ENCODE measurements at regions not wholly inside any gene's neighbourhood (a gene's known extent, or its start where the extent isn't known, plus 50 kb on each side); places are given as distances from the start of the nearest gene placed in this dataset.

DNA sequence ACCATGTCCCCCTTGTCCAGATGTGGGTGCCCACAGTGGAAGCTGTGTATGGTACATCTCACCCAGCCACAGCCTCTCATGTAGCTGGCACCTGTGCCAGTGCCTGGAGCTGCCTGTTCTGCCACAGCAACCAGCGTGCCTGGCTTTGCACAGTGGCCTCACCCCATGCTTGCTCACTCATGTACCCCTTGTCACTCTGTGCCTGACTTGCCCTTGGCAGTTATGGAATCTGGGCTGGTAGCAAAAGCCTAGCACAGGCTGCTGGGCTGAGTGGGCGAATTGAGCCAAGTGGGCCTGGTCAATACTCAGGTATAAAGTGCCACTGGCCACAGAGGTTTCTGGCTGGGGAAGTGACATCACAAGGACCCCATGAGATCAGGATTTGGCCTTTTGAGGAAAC lies 264.2 kb downstream of the INSC start:
- no peak for DNase-seq (ENCODE audit: low read depth in 2 of 3, low spot score in 1 of 3)

DNA sequence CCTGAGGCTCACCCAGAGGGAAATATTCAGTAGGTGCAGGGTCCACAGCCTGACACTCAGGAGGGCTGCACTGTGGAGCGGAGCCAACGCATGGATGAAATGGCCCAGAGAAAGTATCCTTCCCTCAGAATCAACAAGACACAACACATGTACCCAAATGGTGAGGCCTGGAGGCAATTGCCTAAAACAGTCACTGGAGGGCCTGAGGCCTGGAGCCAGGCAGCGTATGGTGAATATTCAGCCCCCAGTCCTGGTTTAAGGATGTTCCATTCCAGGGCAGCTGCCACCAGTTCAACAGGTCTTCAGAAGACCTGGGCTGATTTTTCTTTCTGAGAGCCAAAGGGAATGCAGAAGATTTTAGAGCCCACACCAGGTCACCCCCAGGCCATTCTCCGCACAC lies 264.8 kb downstream of the INSC start:
- no peak for DNase-seq (ENCODE audit: low read depth in 2 of 3, low spot score in 1 of 3)

DNA sequence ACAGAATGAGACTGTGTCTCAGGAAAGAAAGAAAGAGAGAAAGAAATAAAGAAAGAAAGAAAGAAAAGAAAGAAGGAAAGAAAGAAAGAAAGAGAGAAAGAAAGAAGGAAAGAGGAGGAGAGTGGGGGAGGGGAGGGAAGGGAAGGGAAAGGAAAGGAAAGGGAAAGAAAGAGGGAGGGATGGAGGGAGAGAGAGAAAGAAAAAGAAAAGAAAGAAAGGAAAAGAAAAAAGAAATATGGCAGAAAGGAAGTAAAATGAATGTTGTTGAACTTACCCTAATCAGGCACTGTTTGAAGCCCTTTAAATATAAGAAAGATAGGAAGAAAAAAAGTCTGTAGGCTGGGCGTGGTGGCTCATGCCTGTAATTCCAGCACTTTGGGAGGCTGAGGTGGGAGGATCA lies 276.1 kb downstream of the INSC start:
- DNase-seq (ENCODE audit: low read depth in 2 of 3, low spot score in 1 of 3): no peak

DNA sequence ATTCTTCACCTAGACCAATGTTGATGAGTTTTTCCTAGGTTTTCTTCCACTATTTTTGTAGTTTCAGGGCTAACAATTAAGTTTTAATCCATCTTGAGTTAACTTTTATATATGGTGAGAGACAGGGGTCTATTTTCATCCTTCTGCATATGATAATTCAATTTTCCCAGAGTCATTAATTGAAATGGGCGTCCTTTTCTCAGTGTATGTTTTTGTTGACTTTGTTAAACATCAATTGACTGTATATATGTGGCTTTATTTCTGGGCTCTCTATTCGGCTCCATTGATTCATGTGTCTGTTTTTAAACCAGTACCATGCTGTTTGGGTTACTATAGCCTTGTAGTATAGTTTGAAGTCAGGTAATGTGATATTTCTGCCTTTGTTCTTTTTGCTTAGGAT lies 282.1 kb downstream of the INSC start:
- no peak for DNase-seq (ENCODE audit: low read depth in 2 of 3, low spot score in 1 of 3)

DNA sequence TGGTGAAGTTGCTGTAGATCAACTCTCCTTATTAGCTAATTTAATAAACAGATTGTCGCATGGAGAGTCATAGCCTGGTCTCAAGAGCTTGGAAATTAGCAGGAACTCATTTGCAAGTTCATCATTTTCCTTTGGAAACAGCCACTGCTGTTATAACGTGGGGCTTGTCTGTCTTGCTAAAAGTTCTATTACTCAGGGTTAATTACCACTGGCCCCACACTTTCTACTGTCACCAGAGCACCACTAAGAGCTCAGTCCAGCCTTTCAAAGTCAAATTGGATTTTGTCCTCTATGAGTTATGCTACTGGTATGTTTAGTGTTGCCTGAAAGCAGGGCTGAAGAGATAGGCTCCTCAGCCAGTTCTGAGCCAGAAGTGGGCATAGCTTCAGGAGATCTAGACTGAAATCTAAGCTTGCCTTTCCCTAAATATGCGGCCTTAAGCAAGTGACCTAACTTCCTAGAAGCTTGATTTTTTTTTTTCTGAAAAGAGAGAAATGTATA lies 292.2 kb downstream of the INSC start:
- no peak for DNase-seq (ENCODE audit: low read depth in 2 of 3, low spot score in 1 of 3)

DNA sequence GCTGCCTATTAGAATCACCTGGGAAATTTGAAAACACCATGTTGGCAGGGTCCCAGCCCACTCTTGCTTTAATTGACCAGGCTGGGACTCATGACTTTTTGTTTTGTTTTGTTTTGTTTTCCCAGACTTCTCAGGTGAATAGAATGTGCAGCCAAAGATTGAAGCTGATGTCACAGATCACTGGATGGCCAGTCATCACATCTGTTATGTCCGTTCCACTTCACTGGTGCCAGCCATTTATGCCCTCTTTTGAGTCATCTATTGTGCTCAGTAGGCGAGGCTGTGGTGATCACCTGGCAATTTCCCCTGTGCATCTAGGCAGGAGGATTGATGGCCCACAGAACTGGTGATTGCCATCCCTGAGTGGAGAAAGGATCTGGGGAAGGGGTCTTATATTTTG lies 297.3 kb downstream of the INSC start:
- no peak for DNase-seq (ENCODE audit: low read depth in 2 of 3, low spot score in 1 of 3)

DNA sequence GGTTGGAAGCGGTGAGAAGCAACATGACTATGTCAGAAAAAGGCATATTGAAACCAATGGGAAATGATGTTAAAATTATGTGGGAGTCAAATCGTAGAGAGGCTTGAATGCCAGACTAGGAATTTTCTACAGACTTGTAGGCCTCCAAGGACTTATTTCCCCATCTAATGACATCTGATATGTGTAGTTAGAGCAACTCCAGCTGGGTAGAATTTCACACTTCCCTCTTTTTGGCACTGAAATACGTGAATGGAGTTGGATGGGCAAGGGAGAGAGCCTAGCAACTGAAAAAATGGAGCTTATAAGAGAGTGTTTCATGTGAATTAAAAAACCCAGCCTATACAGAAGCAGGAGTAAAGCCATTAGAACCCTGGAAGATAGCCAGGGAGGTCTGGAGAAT lies 304.2 kb downstream of the INSC start:
- DNase-seq (ENCODE audit: low read depth in 2 of 3, low spot score in 1 of 3): no peak

DNA sequence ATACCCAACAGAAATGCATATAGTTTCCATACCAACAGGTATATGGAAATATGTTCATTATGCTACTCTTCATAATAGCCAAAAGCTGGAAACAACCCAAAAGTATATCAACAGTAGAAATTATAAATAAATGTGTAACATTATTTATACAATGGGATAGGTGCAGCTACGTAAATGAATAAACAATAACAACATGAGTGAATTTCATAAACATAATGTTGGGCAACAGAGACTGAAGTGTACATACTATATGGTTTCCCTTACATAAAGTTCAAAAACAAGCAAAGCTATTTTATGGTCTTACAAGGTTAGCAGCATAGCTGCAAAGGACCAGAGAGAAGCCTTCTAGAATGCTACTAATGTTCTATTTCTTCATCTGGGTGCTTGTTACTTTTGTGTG lies 305.0 kb downstream of the INSC start:
- no peak for DNase-seq (ENCODE audit: low read depth in 2 of 3, low spot score in 1 of 3)

DNA sequence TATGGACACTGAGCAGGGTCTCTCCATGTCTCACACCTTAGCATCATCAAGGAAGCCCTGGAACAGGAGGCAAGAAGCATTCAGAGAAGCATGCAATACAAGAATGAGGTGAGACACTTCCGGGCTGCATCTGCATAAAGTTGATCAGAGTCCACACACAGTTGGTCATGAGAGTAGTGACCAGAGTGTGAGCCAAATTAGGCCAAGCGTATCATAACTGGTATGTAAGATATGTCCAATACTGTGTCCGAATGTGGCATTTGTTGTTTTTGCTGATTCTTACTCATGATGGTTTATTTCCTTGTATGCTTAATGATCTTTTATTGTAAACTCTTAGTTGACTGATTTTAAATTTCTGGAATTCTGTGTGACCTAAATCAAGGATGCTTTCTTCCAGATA lies 315.7 kb downstream of the INSC start:
- no peak for DNase-seq (ENCODE audit: low read depth in 2 of 3, low spot score in 1 of 3)

DNA sequence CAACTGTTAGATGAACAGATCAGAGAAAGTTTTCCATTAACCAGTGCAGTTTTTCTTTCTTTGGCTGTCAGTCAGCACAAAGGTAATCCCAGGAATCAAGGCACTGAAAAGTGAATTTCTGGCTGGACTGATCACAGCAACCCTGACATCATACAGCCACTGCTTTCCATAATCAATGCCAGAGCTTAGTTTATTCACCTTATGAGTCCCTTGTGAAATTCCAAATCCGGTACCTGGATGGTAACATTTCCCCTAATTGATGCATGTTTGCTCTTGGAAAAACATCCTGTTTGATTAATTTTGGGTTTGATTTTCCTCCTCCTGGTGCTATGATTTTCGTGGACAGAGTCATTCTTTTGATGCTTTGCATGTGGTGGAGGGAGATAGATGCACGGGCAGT lies 319.8 kb downstream of the INSC start:
- DNase-seq (ENCODE audit: low read depth in 2 of 3, low spot score in 1 of 3): no peak

DNA sequence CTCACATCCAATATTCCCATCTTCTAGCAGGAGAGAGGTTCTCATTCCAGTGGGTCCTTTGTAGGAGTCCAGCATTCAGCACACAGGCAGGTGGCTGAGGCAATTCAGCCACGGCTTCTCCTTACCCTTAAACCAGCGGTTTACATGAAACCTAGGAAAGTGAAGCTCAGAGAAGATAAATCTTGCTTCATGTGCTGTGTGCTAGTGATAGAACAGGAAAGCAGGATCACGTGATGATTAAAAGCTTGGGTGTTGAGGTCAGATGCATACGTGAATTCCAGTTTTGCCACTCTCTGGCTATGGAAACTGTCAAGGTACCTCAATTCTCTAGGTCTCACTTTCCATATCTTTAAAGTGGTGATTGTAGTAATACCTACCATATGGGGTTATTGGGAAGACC lies 331.6 kb downstream of the INSC start:
- no peak for DNase-seq (ENCODE audit: low read depth in 2 of 3, low spot score in 1 of 3)

DNA sequence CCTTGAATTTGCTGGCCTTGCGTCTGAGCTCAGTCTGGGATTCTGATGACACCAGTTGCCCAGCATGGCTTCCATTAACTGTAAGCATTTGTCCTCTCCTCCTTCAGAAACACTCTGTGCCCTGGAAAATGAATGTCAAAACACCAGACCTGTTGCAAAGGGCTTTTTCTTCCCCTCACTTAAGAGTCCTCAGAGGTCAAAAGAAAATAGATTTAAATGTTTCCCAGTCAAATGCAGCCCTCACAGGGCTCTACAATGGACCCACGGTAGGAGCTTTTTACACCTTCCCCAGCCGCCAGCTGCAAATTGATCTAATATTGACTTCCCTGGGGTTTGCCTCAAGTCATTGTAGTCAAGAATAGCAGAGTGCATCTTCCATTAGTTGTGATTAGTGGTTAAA lies 332.2 kb downstream of the INSC start:
- DNase-seq (ENCODE audit: low read depth in 2 of 3, low spot score in 1 of 3): no peak

DNA sequence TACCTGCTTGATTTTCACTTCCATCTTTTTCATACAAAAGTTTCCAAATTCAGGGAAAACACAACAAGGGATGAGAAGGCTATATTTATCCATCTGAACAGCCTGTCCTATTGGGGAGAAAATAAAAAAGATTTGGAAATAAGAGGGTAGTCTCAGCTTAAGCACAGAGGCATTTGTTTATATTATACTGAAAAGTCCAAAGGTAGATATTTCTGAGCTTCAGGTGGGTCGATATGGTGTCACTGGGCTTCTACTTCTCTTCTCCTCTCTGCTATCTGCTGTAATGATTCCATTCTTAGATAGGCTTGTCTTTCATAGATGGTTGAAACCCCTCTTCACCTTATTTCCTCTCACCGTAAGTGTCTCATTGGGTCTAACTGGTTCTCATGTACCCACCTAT lies 337.0 kb downstream of the INSC start:
- DNase-seq (ENCODE audit: low read depth in 2 of 3, low spot score in 1 of 3): no peak

DNA sequence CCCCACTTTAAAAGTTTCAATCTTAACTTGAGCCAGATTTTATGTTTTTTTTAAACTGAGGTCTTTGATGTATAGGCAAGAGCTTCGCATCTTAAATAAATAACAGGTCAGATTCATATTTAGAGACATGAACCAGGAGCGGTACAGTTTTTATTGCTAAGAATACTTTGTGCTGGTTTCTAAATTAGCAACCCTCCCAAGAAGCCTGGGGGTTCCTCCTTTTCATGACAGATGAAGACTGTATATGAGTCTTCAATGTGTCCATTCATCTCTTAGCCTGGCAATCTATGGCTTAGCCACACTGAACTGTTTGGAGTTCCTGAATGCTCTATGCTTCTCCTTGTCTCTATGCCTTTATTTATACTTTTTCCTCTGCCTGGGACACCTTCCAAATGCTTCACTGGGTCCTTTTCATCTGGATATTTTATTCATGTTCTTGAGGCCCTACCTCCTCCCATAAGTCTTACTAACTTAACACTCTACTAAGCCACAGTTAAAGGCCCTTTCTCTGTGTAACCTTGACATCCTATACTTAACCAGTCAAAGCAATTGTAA lies 338.6 kb downstream of the INSC start:
- no peak for DNase-seq (ENCODE audit: low read depth in 2 of 3, low spot score in 1 of 3)

DNA sequence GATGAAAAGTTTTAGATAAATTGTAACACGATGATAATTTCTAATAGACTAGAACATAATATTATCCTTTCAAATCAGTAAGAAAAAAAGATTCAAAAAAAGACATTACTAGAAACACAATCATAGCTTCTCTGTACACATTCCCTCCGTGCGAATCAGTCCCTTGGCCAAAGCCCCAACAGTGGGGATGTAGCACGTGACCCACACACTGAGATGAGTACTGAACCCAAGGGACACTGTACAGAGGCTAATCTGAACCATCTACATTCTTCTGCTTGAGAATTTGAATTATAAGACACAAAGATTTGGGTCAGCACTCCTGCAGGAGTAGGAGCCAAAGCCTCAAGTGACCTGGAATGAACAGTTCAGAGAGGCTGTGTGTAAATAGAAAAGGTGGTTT lies 353.7 kb downstream of the INSC start:
- DNase-seq (ENCODE audit: low read depth in 2 of 3, low spot score in 1 of 3): no peak

DNA sequence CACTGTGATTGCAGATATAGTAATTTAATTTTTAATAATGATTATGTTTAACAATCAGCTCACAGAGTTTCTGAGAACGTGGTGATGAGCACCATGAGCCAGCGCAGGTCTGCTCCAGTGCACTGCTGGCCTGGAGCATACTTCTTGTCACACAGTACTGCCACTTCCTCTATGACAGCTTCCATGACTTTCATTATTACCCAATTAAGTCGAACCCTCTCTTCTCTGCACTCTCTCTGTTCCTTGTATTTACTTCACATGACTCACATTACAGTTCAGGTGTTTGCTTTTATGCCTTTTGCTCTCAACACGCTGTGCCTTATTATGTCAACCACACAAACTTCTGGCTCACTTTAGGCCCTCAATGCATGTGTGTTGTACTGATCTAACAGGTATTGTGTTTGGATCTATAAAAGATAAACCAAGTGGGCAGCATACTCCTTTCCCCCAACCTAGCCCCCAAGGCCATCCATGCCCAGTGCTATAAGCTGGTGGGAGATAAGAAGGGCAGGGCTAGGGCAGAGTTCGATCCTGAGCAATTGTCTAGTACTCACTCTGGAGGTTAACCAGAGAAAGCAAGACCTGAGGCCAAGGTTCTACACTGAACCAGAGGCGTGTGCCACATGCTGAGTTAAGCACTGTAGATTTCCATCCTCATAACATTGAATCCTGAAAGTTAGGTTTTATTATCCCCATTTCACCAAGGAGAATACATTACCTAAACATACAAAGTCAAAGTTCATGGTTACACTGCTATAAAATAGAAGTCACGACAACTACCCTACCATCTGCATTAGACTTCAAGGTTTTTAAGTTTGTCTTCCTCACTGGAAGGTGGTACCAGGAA lies 356.5 kb downstream of the INSC start:
- no peak for DNase-seq (ENCODE audit: low read depth in 2 of 3, low spot score in 1 of 3)

DNA sequence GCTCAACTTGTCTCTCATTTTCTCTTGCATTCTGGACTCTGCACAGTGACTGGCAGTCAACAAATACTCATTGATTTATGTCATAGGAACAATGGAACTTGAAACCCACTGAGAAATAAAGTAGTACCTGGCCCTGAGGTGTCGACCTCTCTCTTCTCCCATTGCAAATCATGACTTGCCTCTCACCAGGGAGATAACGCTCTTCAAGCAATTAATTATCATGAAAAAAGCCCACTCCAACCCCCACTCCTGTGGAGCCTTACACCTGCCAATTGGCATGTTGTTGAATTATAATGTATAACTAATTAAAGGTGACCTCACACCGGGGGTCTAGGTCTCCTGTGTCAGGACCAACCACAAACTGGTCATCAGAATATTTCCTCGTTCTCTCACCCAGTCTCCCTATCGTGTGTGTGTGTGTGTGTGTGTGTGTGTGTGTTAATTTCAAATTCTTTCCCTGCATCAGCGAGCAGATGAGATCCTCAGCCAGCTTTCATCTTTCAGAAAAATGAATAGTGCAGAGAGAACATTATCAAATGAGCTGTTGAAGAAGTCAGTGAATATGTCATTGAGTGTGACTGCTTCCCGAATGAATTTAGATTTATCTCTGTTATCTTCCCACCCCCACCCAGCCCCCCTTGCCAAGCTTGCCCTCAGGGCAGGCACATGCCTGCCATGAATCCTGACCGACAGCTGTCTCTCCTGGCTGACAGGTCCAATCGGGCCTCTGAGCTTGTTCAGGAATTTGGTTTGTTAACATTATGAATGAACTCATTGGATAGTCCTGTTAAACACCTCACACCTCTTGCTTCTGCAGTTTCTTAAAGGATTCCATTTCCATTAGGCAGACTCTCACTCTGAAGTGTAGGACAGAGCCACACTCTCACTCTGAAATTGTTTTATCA lies 357.4 kb downstream of the INSC start:
- no peak for DNase-seq (ENCODE audit: low read depth in 2 of 3, low spot score in 1 of 3)

DNA sequence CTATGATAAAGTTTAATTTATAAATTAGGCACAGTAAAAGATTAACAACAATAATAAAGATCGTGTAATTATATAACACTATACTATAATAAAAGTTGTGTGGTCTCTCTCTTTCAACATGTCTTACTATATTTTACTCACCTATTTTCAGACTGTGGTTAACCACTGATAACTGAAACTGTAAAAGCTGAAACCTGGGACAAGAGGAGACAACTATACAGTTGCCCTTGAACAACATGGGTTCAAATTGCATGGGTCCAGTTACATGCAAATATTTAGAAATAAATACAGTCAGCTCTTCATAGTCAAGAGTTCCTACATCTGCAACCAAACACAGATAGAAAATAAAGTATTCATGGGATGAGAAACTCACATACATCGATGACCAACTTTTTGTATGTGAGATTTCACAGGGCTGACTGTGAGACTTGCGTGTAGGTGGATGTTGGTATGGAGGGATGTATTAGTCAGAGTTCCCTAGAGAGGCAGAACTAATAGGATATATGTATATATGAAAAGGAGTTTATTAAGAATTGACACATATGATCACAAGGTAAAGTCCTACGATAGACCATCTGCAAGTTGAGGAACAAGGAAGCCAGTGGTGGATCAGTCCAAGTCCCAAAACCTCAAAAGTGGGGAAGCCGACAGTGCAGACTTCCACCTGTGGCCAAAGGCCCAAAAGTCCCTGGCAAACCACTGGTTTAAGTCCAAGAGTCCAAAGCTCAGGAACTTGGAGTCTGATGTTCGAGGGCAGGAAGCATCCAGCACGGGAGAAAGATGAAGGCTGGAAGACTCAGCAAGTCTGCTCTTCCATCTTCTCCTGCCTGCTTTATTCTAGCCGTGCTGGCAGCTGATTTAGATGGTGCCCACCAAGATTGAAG lies 359.5 kb downstream of the INSC start:
- DNase-seq (ENCODE audit: low read depth in 2 of 3, low spot score in 1 of 3): no peak

DNA sequence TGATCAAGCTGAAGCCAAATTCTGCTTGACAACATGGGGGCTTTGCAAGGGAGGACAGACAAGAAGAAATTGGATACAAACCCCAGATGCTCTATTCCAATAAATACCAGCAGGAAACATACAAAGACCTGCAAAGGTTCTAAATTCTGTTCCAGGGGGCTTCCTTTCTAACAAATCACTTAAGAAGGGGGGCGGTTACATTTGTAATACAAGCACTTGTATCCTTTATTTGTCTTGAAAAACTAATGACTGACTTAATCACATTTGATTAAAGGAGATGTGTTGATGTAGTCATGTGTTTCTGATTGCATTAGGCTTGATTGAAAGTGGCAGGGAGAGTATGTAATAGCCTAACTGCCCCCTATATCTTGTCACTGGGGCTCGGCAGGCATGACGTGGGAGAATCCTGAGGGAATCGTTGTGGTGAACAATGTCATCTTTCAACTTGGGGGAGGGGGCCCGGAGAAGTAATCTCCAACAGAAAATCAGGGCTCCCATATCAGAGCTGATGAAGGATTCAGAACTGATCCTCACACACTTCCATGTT lies 361.7 kb downstream of the INSC start:
- DNase-seq (ENCODE audit: low read depth in 2 of 3, low spot score in 1 of 3): no peak

DNA sequence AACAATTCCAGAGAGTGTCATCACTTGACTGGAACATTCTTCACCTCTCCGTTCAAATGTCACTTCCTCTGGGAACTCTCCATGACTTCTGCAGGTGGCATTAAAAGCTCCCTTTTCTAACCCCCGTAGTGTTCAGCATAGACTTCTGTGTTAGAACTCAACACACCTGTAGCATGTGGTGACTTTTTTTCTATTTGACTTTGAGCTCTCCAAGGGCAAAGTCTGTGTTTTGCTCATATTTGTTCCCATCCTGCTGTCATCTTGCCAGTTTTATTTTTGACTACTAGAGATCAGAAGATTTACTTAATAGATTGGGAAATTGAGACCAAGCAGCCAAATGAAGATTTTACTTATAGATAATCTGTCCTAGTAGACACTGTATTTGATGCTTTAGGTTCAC lies 367.1 kb downstream of the INSC start:
- no peak for DNase-seq (ENCODE audit: low read depth in 2 of 3, low spot score in 1 of 3)

DNA sequence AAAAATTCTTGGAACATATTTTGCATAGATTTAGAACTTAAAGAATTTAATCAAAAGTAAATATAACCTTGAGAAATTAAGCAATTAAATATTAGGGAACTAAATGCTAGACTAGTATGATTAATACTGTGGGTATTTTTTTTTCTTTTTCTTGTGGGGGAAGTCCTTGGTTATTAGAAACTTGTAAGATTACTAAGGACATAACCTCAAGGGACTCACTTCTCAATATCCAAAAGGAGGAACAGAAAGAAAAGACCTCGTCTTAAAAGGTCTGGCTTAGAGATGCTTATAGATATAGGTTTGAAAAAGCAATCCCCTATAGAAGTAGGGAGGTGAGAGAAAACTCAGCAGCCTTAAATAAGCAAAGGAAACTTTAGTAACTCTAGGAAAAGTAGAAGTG lies 368.5 kb downstream of the INSC start:
- DNase-seq (ENCODE audit: low read depth in 2 of 3, low spot score in 1 of 3): no peak
